GM12878 (cell line): ENCODE measurements at regions not wholly inside any gene's neighbourhood (a gene's known extent, or its start where the extent isn't known, plus 50 kb on each side); places are given as distances from the start of the nearest gene placed in this dataset.

Experiments
- ATAC-seq: fragments of 200-7000 bp; cut with Tn5 transposase; 3 replicates; pipeline ENCODE4 v1.9.1; 2020; ENCODE audit warnings: mild to moderate bottlenecking, moderate library complexity
- BruUV-seq: library from RNA; stranded (reverse); fragments of 400-500 nt; replicated peaks from 2 replicates; lab custom pipeline; 2021; lab: Mats Ljungman, UMichigan
- CTCF ChIA-PET: fragments of 300-600 bp; sonication (Branson Sonifier 250); formaldehyde crosslinking; extraction: SDS; loops from one replicate; lab custom pipeline; 2021; ENCODE audit warnings: inconsistent platforms; lab: Yijun Ruan, JAX
- POLR2A ChIA-PET: fragments of 350-600 bp; formaldehyde crosslinking; extraction: SDS; loops from one replicate; lab custom pipeline; 2021; ENCODE audit warnings: inconsistent platforms; lab: Charles Lee
- RAD21 ChIA-PET: fragments of 300-600 bp; sonication (Branson Sonifier 250); formaldehyde crosslinking; loops from one replicate; lab custom pipeline; 2023; ENCODE audit warnings: antibody characterized with exemption; ENCODE audit not compliant: unreplicated experiment; lab: Charles Lee
- SMC1A ChIA-PET: fragments of 300-600 bp; sonication (Branson Sonifier 250); formaldehyde crosslinking; loops from one replicate; lab custom pipeline; 2023; ENCODE audit not compliant: unreplicated experiment, uncharacterized antibody; lab: Charles Lee
- DNase-seq: peaks from one replicate; pipeline ENCODE4 v3.0.0-alpha.2; 2011; ENCODE audit warnings: low read depth, low spot score
- FAIRE-seq: peaks from 3 replicates; lab custom pipeline; 2011; peaks lifted over from hg19 to GRCh38; lab: Jason Lieb, UNC
- H2AFZ ChIP-seq: 2 replicates; pipeline ENCODE4 v1.6.0; 2011; ENCODE audit warnings: low read depth, low read length, control low read depth; ENCODE audit not compliant: control insufficient read depth
- H3K27ac ChIP-seq: 2 replicates; pipeline ENCODE4 v1.5.1; 2011; ENCODE audit warnings: control low read depth; ENCODE audit not compliant: control insufficient read depth, insufficient read depth
- H3K27me3 ChIP-seq, 2 experiments: replicated peaks in 1 of 2; 2 replicates each; pipeline versions ENCODE4 v1.6.0 to v1.6.1; 2011; ENCODE audit warnings: low read length in 1 of 2; ENCODE audit not compliant: control insufficient read depth in 2 of 2, insufficient read depth in 2 of 2
- H3K36me3 ChIP-seq, 2 experiments: 2 replicates each; pipeline ENCODE4 v1.5.1; 2011; ENCODE audit warnings: low read length in 1 of 2; ENCODE audit not compliant: control insufficient read depth in 2 of 2, insufficient read depth in 2 of 2
- H3K4me1 ChIP-seq: 2 replicates; pipeline ENCODE4 v1.6.1; 2011; ENCODE audit warnings: mild to moderate bottlenecking, low read length, moderate library complexity, mixed read lengths; ENCODE audit not compliant: control insufficient read depth, insufficient read depth
- H3K4me2 ChIP-seq: 2 replicates; pipeline ENCODE4 v1.6.0; 2011; ENCODE audit warnings: control low read depth; ENCODE audit not compliant: control insufficient read depth, insufficient read depth
- H3K4me3 ChIP-seq: fragments of 200-600 bp; sonication (generic); 2 replicates; pipeline ENCODE4 v1.5.1; 2016
- H3K79me2 ChIP-seq: 2 replicates; pipeline ENCODE4 v1.6.0; 2011; ENCODE audit warnings: low read length; ENCODE audit not compliant: control insufficient read depth, insufficient read depth
- H3K9ac ChIP-seq: 2 replicates; pipeline ENCODE4 v1.8.0; 2011; ENCODE audit warnings: low read length, control low read depth, mixed read lengths; ENCODE audit not compliant: control insufficient read depth, insufficient read depth
- H3K9me3 ChIP-seq: replicated peaks from 3 replicates; pipeline ENCODE4 v1.5.1; 2011; ENCODE audit warnings: mild to moderate bottlenecking, low read length; ENCODE audit not compliant: control insufficient read depth, insufficient read depth
- H4K20me1 ChIP-seq: 2 replicates; pipeline ENCODE4 v1.6.0; 2011; ENCODE audit not compliant: control insufficient read depth, insufficient read depth
- BRCA1 ChIP-seq: IDR thresholded peaks from 2 replicates; pipeline ENCODE4 v1.6.1; 2011; ENCODE audit warnings: low read depth, low read length, improper control_type of control experiment
- CHD1 ChIP-seq: IDR thresholded peaks from 2 replicates; pipeline ENCODE4 v1.6.1; 2012; ENCODE audit warnings: low read depth, low read length, improper control_type of control experiment
- CUX1 ChIP-seq: IDR thresholded peaks from 2 replicates; pipeline ENCODE4 v1.6.1; 2012; ENCODE audit warnings: improper control_type of control experiment, low read depth, low read length; ENCODE audit not compliant: insufficient replicate concordance
- E2F8 ChIP-seq: fragments of 450-650 bp; IDR thresholded peaks from 2 replicates; pipeline ENCODE4 v1.6.1; 2018; ENCODE audit warnings: mild to moderate bottlenecking, low read depth, moderate library complexity; ENCODE audit not compliant: partially characterized antibody
- ESRRA ChIP-seq: IDR thresholded peaks from 2 replicates; pipeline ENCODE4 v1.6.1; 2012; ENCODE audit warnings: mild to moderate bottlenecking, low read length, improper control_type of control experiment
- HSF1 ChIP-seq: fragments of 150-350 bp; IDR thresholded peaks from 2 replicates; pipeline ENCODE4 v1.6.1; 2014; ENCODE audit warnings: mild to moderate bottlenecking, low read depth, low read length
- IRF5 ChIP-seq: fragments of 450-650 bp; IDR thresholded peaks from 2 replicates; pipeline ENCODE4 v1.6.1; 2017; ENCODE audit warnings: borderline replicate concordance
- KDM1A ChIP-seq: fragments of 200-600 bp; sonication (generic); IDR thresholded peaks from 2 replicates; pipeline ENCODE4 v1.6.1; 2016; ENCODE audit warnings: borderline replicate concordance
- RAD21 ChIP-seq: IDR thresholded peaks from 2 replicates; pipeline ENCODE4 v1.6.1; 2011; ENCODE audit warnings: mild to moderate bottlenecking, low read depth, low read length, moderate library complexity; ENCODE audit not compliant: insufficient read depth
- SMAD1 ChIP-seq: fragments of 450-650 bp; IDR thresholded peaks from 2 replicates; pipeline ENCODE4 v1.6.1; 2018; ENCODE audit warnings: mild to moderate bottlenecking, low read depth; ENCODE audit not compliant: partially characterized antibody
- SP1 ChIP-seq: IDR thresholded peaks from one replicate; pipeline ENCODE4 v1.6.1; 2011; ENCODE audit warnings: low read depth, low read length
- USF1 ChIP-seq: IDR thresholded peaks from 2 replicates; pipeline ENCODE4 v1.6.1; 2011; ENCODE audit warnings: borderline replicate concordance, low read depth, mild to moderate bottlenecking, moderate library complexity, mixed read lengths, low read length; ENCODE audit not compliant: insufficient read depth; ENCODE audit errors: extremely low read length
- ZNF24 ChIP-seq: fragments of 450-650 bp; IDR thresholded peaks from 2 replicates; pipeline ENCODE4 v1.6.1; 2017; ENCODE audit warnings: antibody characterized with exemption, mild to moderate bottlenecking
- ZNF622 ChIP-seq: fragments of 450-650 bp; IDR thresholded peaks from 2 replicates; pipeline ENCODE4 v1.6.1; 2017; ENCODE audit warnings: mild to moderate bottlenecking, inconsistent platforms
- WGBS: methylation state at CpG from one replicate; pipeline ENCODE4 v1.1.6; 2016; ENCODE audit warnings: low lambda C conversion rate; ENCODE audit not compliant: insufficient replicate concordance, insufficient coverage; ENCODE audit errors: missing lambda C conversion rate; 5-methylcytosine and 5-hydroxymethylcytosine counted together
- in situ Hi-C: fragments of 300-500 bp; cut with MboI; formaldehyde crosslinking; loops from 9 replicates; pipeline ENCODE4 v1.14.3; 2018; ENCODE audit warnings: mixed read lengths
- intact Hi-C: fragments of 100-400 bp; cut with micrococcal nuclease; formaldehyde crosslinking; loops from one replicate; pipeline ENCODE4 v1.14.2; 2022; ENCODE audit not compliant: unreplicated experiment

- no peaks in the 10 kb centered on the region for H3K79me2 ChIP-seq
- TF ChIP-seq USF1 (no peak), CHD1 (no peak), KDM1A (no peak), RAD21 (no peak), BRCA1 (no peak), SMAD1 (no peak), HSF1 (no peak), E2F8 (no peak), ZNF24 (no peak), ZNF622 (no peak), IRF5 (no peak), ESRRA (no peak), CUX1 (no peak), SP1 (no peak)
- TF ChIP-seq, all 136 proteins: peak for 0
- POLR2A ChIA-PET = no interaction called here
- H3K27me3 ChIP-seq = no peaks in the 10 kb centered on the region
- FAIRE-seq = no peak
- no peak for ATAC-seq
- CTCF ChIA-PET = no interaction called here
- intact Hi-C loops (no loop called here), in situ Hi-C loops (no loop called here)
- no peak for DNase-seq
- no peak overlapping the region for H3K27ac ChIP-seq
- H3K36me3 ChIP-seq = no peaks in the 10 kb centered on the region
- H3K9ac ChIP-seq = no peak overlapping the region
- SMC1A ChIA-PET = no interaction called here
- no peak overlapping the region for H2AFZ ChIP-seq
- no peaks in the 10 kb centered on the region for H3K4me1 ChIP-seq
- WGBS = 71% methylated on average over 8 of the region's 9 CpGs
- no peaks in the 10 kb centered on the region for H3K9me3 ChIP-seq
- RAD21 ChIA-PET = no interaction called here
- no TSS peak for BruUV-seq
- H4K20me1 ChIP-seq = no peaks in the 10 kb centered on the region
- no peak overlapping the region for H3K4me2 ChIP-seq
- H3K4me3 ChIP-seq = no peak overlapping the region
These were observed 109.5 kb upstream of the NLRP1 start for GRCh38 chr17:5693821-5694220.
